ENCODE measurements at regions not wholly inside any gene's neighbourhood (a gene's known extent, or its start where the extent isn't known, plus 50 kb on each side); places are given as distances from the start of the nearest gene placed in this dataset.
A peak's percentile ranks its signal among the peaks of the same experiment; 100 is the strongest.

DNA sequence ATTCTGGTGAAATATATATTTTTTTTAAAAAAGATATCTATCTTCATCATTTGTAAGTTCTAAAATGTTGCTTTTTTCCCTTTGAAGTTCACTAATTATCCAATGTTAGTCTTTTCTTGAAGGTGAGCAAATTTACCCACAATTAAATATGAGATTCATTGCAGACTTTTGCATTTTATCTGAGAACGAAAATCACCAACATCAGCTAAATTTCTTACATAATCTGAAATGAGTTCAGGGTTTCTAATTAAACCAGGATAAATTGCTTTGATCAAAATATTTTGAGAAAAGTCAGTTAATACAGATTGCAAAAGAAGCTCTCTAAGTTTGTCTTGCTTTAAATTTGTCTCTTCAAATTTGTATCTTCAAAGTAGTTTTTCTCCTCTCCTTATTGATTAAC lies 486.4 kb upstream of the FSTL5 start:
- no peak overlapping the region for H3K27ac ChIP-seq (ENCODE audit: insufficient read depth, low read length)
- H3K36me3 ChIP-seq (ENCODE audit: control insufficient read depth, insufficient read depth, low read length) = no peaks in the 10 kb centered on the region
- no peaks in the 10 kb centered on the region for H3K27me3 ChIP-seq (ENCODE audit: control insufficient read depth, insufficient read depth, low read length)
- TF ChIP-seq, protein P1, sequence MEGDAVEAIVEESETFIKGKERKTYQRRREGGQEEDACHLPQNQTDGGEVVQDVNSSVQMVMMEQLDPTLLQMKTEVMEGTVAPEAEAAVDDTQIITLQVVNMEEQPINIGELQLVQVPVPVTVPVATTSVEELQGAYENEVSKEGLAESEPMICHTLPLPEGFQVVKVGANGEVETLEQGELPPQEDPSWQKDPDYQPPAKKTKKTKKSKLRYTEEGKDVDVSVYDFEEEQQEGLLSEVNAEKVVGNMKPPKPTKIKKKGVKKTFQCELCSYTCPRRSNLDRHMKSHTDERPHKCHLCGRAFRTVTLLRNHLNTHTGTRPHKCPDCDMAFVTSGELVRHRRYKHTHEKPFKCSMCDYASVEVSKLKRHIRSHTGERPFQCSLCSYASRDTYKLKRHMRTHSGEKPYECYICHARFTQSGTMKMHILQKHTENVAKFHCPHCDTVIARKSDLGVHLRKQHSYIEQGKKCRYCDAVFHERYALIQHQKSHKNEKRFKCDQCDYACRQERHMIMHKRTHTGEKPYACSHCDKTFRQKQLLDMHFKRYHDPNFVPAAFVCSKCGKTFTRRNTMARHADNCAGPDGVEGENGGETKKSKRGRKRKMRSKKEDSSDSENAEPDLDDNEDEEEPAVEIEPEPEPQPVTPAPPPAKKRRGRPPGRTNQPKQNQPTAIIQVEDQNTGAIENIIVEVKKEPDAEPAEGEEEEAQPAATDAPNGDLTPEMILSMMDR (conservative IDR thresholded peaks at IDR 0.05 in 1 of 2, IDR thresholded peaks at IDR 0.05 in 1 of 2; ENCODE audit: low read depth in 1 of 2, low read length in 2 of 2) = no peak
- no peak for TF ChIP-seq EZH2 (IDR thresholded peaks at IDR 0.05; ENCODE audit: low read length, missing control alignments)
- no peaks in the 10 kb centered on the region for H3K79me2 ChIP-seq (ENCODE audit: control insufficient read depth, insufficient read depth, low read length)
- no peak overlapping the region for H2AFZ ChIP-seq (ENCODE audit: low read length)
- no peak overlapping the region for H3K4me3 ChIP-seq (replicated peaks in 1 of 4; ENCODE audit: control extremely low read depth in 1 of 4, insufficient read depth in 1 of 4, low read depth in 3 of 4, low read length in 4 of 4)
- H3K9ac ChIP-seq (ENCODE audit: insufficient read depth, low read length) = no peak overlapping the region
- H3K9me3 ChIP-seq (ENCODE audit: control insufficient read depth, insufficient read depth, low read depth, low read length) = no peaks in the 10 kb centered on the region
- H3K4me2 ChIP-seq (ENCODE audit: extremely low read depth, insufficient read depth, low read length) = no peak overlapping the region
- DNase-seq (ENCODE audit: low read depth in 2 of 2) = no peak
- H3K4me1 ChIP-seq (ENCODE audit: control insufficient read depth, extremely low read depth, insufficient read depth, low read length) = no peaks in the 10 kb centered on the region
- no peaks in the 10 kb centered on the region for H4K20me1 ChIP-seq (ENCODE audit: control insufficient read depth, extremely low read depth, insufficient read depth, low read length)

DNA sequence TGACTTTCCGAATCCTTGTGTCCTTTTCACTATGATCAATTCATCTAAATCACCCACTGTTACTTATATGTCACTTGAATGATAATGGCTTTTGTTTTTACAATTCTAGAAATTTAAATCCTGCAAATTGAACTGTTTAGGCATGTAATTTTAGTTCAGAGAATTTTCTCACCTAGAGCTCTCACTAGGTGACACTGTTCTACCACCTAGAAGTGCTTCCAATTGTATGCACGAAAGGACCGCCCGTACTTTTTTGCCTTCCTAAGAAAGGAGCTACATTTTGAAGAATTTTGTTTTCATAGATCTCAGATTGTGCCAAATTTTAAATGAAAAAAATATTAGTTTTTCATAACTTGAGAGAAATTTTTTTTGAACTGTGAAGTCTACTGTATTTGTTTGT lies 481.6 kb upstream of the FSTL5 start:
- DNase-seq (ENCODE audit: low read depth in 2 of 2) = peak in 1 of 2 donors; percentile 16
- Histone ChIP-seq H3K4me1 (ENCODE audit: control insufficient read depth, extremely low read depth, insufficient read depth, low read length) (no peaks in the 10 kb centered on the region), H3K36me3 (ENCODE audit: control insufficient read depth, insufficient read depth, low read length) (no peaks in the 10 kb centered on the region), H3K9me3 (ENCODE audit: control insufficient read depth, insufficient read depth, low read depth, low read length) (no peaks in the 10 kb centered on the region), H3K9ac (ENCODE audit: insufficient read depth, low read length) (no peak overlapping the region), H3K27ac (ENCODE audit: insufficient read depth, low read length) (no peak overlapping the region), H3K4me3 (replicated peaks in 1 of 4; ENCODE audit: control extremely low read depth in 1 of 4, insufficient read depth in 1 of 4, low read depth in 3 of 4, low read length in 4 of 4) (no peak overlapping the region), H3K79me2 (ENCODE audit: control insufficient read depth, insufficient read depth, low read length) (no peaks in the 10 kb centered on the region), H3K27me3 (ENCODE audit: control insufficient read depth, insufficient read depth, low read length) (no peaks in the 10 kb centered on the region), H2AFZ (ENCODE audit: low read length) (no peak overlapping the region), H3K4me2 (ENCODE audit: extremely low read depth, insufficient read depth, low read length) (no peak overlapping the region), H4K20me1 (ENCODE audit: control insufficient read depth, extremely low read depth, insufficient read depth, low read length) (no peaks in the 10 kb centered on the region)
- TF ChIP-seq, protein P1 (conservative IDR thresholded peaks at IDR 0.05 in 1 of 2, IDR thresholded peaks at IDR 0.05 in 1 of 2; ENCODE audit: low read depth in 1 of 2, low read length in 2 of 2) = no peak
- TF ChIP-seq EZH2 (IDR thresholded peaks at IDR 0.05; ENCODE audit: low read length, missing control alignments) = no peak

DNA sequence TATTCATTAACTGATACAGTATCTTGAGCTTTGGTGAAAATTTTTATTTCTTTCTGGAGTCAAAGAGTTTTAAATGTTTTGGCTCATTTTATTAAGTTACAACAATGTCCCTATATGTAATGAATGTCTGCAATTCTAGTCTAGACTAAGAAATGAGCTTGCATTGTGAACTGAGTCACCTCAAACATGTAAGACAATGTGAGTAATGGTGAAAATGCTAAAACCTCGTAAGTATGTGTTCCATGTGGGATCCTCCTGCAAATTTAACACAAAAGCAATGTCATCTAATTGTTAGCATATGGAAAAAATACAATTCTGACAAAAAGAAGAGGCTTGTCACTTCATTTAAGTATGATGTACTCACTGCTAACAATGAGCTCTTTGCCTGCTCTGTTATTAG lies 480.5 kb upstream of the FSTL5 start:
- Histone ChIP-seq H3K36me3 (ENCODE audit: control insufficient read depth, insufficient read depth, low read length) (no peaks in the 10 kb centered on the region), H2AFZ (ENCODE audit: low read length) (no peak overlapping the region), H3K27ac (ENCODE audit: insufficient read depth, low read length) (no peak overlapping the region), H3K9me3 (ENCODE audit: control insufficient read depth, insufficient read depth, low read depth, low read length) (no peaks in the 10 kb centered on the region), H4K20me1 (ENCODE audit: control insufficient read depth, extremely low read depth, insufficient read depth, low read length) (no peaks in the 10 kb centered on the region), H3K27me3 (ENCODE audit: control insufficient read depth, insufficient read depth, low read length) (no peaks in the 10 kb centered on the region), H3K4me2 (ENCODE audit: extremely low read depth, insufficient read depth, low read length) (no peak overlapping the region), H3K79me2 (ENCODE audit: control insufficient read depth, insufficient read depth, low read length) (no peaks in the 10 kb centered on the region), H3K9ac (ENCODE audit: insufficient read depth, low read length) (no peak overlapping the region), H3K4me1 (ENCODE audit: control insufficient read depth, extremely low read depth, insufficient read depth, low read length) (no peaks in the 10 kb centered on the region), H3K4me3 (replicated peaks in 1 of 4; ENCODE audit: control extremely low read depth in 1 of 4, insufficient read depth in 1 of 4, low read depth in 3 of 4, low read length in 4 of 4) (no peak overlapping the region)
- TF ChIP-seq, protein P1 (conservative IDR thresholded peaks at IDR 0.05 in 1 of 2, IDR thresholded peaks at IDR 0.05 in 1 of 2; ENCODE audit: low read depth in 1 of 2, low read length in 2 of 2) = no peak
- no peak for TF ChIP-seq EZH2 (IDR thresholded peaks at IDR 0.05; ENCODE audit: low read length, missing control alignments)
- peak in 1 of 2 donors; percentile 90 for DNase-seq (ENCODE audit: low read depth in 2 of 2)
